Activated B cell treated with CpG ODN at 0.5 μM for 24 hours (primary cell): ENCODE measurements at regions not wholly inside any gene's neighbourhood (a gene's known extent, or its start where the extent isn't known, plus 50 kb on each side); places are given as distances from the start of the nearest gene placed in this dataset.
"Not testable (repeated sequence)": the region's sequence is repeated elsewhere in the genome, so short reads cannot be mapped to it uniquely, and the experiment has no call there.

Experiments used
- ATAC-seq: fragments of 200-7000 bp; cut with Tn5 transposase; one replicate; pipeline ENCODE4 v1.10.0; 2021; ENCODE audit warnings: low read depth, mild to moderate bottlenecking, moderate library complexity
- CTCF ChIA-PET: fragments of 350-600 bp; sonication (Branson Sonifier 250); formaldehyde crosslinking; loops from one replicate; lab custom pipeline; 2021; ENCODE audit warnings: antibody characterized with exemption; lab: Charles Lee
- POLR2A ChIA-PET: fragments of 350-600 bp; sonication (Branson Sonifier 250); formaldehyde crosslinking; loops from one replicate; lab custom pipeline; 2021; ENCODE audit warnings: antibody characterized with exemption; lab: Charles Lee
- DNase-seq: peaks from one replicate; pipeline ENCODE4 v3.0.0; 2022
- H3K27ac Mint-ChIP-seq: one replicate; pipeline ENCODE4 v1.8.0; 2020; ENCODE audit warnings: mixed read lengths
- H3K27me3 Mint-ChIP-seq: one replicate; pipeline ENCODE4 v1.8.0; 2021; ENCODE audit warnings: mixed read lengths
- H3K36me3 Mint-ChIP-seq: one replicate; pipeline ENCODE4 v1.8.0; 2021; ENCODE audit warnings: low read depth, mixed read lengths
- H3K4me1 Mint-ChIP-seq: one replicate; pipeline ENCODE4 v1.8.0; 2021; ENCODE audit warnings: mixed read lengths
- H3K4me3 Mint-ChIP-seq: one replicate; pipeline ENCODE4 v1.8.0; 2020; ENCODE audit warnings: mild to moderate bottlenecking, mixed read lengths
- H3K9me3 Mint-ChIP-seq: one replicate; pipeline ENCODE4 v1.8.0; 2020; ENCODE audit warnings: mixed read lengths
- CTCF ChIP-seq: fragments of 200-600 bp; IDR thresholded peaks from one replicate; pipeline ENCODE4 v1.8.0; 2022; ENCODE audit warnings: antibody characterized with exemption, mild to moderate bottlenecking
- intact Hi-C: fragments of 100-400 bp; cut with micrococcal nuclease; formaldehyde crosslinking; loops from one replicate; pipeline ENCODE4 v1.15.1; 2024

- Mint-ChIP-seq H3K4me3 (no peak overlapping the region), H3K9me3 (peaks cover 10% of the 10 kb centered on the region), H3K36me3 (no peaks in the 10 kb centered on the region), H3K27ac (no peak overlapping the region), H3K4me1 (no peaks in the 10 kb centered on the region), H3K27me3 (peaks cover 16% of the 10 kb centered on the region)
- intact Hi-C loops, result no loop called here
- ATAC-seq (no peak), DNase-seq (no peak)
- ChIA-PET CTCF (no interaction called here), POLR2A (no interaction called here)
- TF ChIP-seq CTCF, result no peak
Observed at GRCh38 chr14:88981948-88982347, 157.5 kb downstream of the TTC8 start.

- ATAC-seq (no peak), DNase-seq (no peak)
- H3K4me1 Mint-ChIP-seq, result no peaks in the 10 kb centered on the region
- H3K4me3 Mint-ChIP-seq, result no peak overlapping the region
- POLR2A ChIA-PET, result no interaction called here
- peaks cover 10% of the 10 kb centered on the region for H3K9me3 Mint-ChIP-seq
- peaks cover 9% of the 10 kb centered on the region for H3K27me3 Mint-ChIP-seq
- intact Hi-C loops, result no loop called here
- H3K36me3 Mint-ChIP-seq, result no peaks in the 10 kb centered on the region
- CTCF ChIA-PET, result no interaction called here
- H3K27ac Mint-ChIP-seq, result no peak overlapping the region
- TF ChIP-seq CTCF, result no peak
Observed at GRCh38 chr14:88983755-88984154, 159.3 kb downstream of the TTC8 start.

- Mint-ChIP-seq H3K4me3 (no peak overlapping the region), H3K9me3 (peaks cover 10% of the 10 kb centered on the region), H3K27me3 (peaks cover 4% of the 10 kb centered on the region), H3K4me1 (no peaks in the 10 kb centered on the region), H3K27ac (no peak overlapping the region), H3K36me3 (no peaks in the 10 kb centered on the region)
- no peak for DNase-seq
- no peak for TF ChIP-seq CTCF
- POLR2A ChIA-PET, result no interaction called here
- intact Hi-C loops, result no loop called here
- no peak for ATAC-seq
- CTCF ChIA-PET, result no interaction called here
Observed at GRCh38 chr14:88985654-88986053, 161.2 kb downstream of the TTC8 start.

- no peak for DNase-seq
- peaks cover 5% of the 10 kb centered on the region for H3K27me3 Mint-ChIP-seq
- no peak overlapping the region for H3K4me3 Mint-ChIP-seq
- peaks cover 8% of the 10 kb centered on the region for H3K9me3 Mint-ChIP-seq
- no peaks in the 10 kb centered on the region for H3K4me1 Mint-ChIP-seq
- intact Hi-C loops, result no loop called here
- ChIA-PET CTCF (no interaction called here), POLR2A (no interaction called here)
- ATAC-seq, result no peak
- no peak for TF ChIP-seq CTCF
- no peak overlapping the region for H3K27ac Mint-ChIP-seq
- H3K36me3 Mint-ChIP-seq, result no peaks in the 10 kb centered on the region
Observed at GRCh38 chr14:88986146-88986841, 161.8 kb downstream of the TTC8 start.

- H3K36me3 Mint-ChIP-seq, H3K27me3 Mint-ChIP-seq, POLR2A ChIA-PET, H3K4me3 Mint-ChIP-seq, H3K4me1 Mint-ChIP-seq, ATAC-seq, DNase-seq, H3K9me3 Mint-ChIP-seq, CTCF ChIA-PET, H3K27ac Mint-ChIP-seq, intact Hi-C loops: not testable (repeated sequence)
Observed at GRCh38 chr14:88986908-88987307, 162.5 kb downstream of the TTC8 start.

- Mint-ChIP-seq H3K9me3 (peaks cover 7% of the 10 kb centered on the region), H3K4me3 (no peak overlapping the region), H3K36me3 (no peaks in the 10 kb centered on the region), H3K4me1 (no peaks in the 10 kb centered on the region), H3K27ac (no peak overlapping the region), H3K27me3 (peaks cover 11% of the 10 kb centered on the region)
- no peak for ATAC-seq
- no peak for TF ChIP-seq CTCF
- no peak for DNase-seq
- POLR2A ChIA-PET, result no interaction called here
- intact Hi-C loops, result no loop called here
- CTCF ChIA-PET, result no interaction called here
Observed at GRCh38 chr14:88987516-88987915, 163.1 kb downstream of the TTC8 start.
